Right renal cortex interstitium (tissue), 3 donors: ENCODE measurements at regions not wholly inside any gene's neighbourhood (a gene's known extent, or its start where the extent isn't known, plus 50 kb on each side); places are given as distances from the start of the nearest gene placed in this dataset.
"Not testable (repeated sequence)": the region's sequence is repeated elsewhere in the genome, so short reads cannot be mapped to it uniquely, and the experiment has no call there.

Source experiments
- DNase-seq, 3 donors: peaks; one replicate each; pipeline ENCODE4 v3.0.0-alpha.2; 2013; ENCODE audit warnings: low read depth in 3 of 3, low spot score in 2 of 3

DNA sequence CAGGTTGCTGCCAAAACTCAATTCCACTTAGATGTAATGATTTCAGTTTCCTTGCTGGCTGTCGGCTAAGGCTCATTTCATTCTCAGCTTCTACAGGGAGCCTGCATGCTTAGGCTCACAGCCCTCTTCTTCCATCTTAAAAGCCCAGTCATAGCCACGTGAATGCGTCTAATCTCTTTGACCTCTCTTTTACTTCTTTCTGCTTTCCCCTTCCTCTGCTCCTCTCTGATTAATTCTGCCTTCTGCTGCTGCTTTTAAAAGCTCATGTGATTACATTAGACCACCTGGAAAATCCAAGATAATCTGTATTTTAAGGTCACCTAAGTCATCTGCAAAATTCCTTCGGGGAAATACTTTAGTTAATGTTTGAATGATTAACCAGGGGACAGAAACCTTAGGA, 812.8 kb upstream of the BRINP3 start:
- DNase-seq = peak; percentile 7 to 31 (median 15)

DNA sequence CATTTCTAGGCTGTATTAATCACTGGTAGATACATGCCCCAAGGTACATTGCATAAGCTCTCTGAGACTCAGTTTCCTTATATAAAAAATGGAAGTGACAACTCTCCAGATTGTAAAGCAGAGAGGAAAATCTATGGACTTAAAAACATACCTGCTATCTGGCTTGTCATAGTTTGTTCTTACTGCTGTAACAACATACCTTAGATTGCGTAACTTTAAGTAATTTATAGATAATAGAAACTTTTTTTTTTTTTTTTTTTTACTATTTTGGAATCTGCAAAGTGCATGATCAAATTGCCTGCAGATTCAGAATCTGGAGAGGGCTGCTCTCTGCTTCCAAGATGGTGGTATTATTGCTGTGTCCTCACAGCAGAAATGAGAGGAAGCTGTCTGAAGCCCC, 827.7 kb upstream of the BRINP3 start:
- DNase-seq = no peak

DNA sequence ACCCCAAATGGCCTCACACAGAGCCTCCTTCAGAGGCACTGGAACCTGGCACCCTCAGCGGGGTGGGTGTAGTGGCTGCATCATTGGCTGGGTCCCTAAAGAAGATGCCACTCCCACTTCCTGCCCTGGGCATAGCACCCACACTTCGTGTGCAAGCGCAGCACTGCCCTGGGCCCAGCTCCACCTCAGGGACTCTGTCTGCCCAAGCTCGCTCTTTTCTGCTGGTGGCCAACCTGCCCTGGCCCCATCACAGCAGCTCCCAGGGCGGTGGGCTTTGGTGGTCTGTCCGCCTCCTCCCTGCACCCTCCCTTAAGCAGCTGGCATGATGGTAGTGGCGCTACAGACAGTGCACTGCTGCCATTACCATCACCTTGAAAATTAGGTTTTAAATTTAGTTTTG, 829.3 kb upstream of the BRINP3 start:
- DNase-seq = no peak

DNA sequence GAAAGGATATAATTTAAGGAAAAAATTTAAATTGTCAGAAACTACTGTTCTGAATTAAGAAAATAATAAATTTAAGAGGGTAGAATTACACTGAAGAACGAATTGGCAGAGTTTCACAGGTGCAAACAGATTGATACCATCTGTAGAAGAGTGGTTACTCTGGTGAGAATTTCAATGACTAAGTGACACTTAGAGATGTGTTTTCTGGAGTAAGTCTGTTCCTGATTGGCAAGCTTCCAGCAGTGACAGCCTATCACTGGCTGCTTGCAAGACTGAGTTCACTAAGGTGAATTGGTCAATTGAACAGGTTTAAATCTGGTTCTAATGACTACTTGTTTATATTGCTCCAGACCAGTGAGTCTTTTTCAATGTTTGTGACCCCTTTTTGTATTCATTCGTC, 838.2 kb upstream of the RGS18 start:
- DNase-seq = no peak

DNA sequence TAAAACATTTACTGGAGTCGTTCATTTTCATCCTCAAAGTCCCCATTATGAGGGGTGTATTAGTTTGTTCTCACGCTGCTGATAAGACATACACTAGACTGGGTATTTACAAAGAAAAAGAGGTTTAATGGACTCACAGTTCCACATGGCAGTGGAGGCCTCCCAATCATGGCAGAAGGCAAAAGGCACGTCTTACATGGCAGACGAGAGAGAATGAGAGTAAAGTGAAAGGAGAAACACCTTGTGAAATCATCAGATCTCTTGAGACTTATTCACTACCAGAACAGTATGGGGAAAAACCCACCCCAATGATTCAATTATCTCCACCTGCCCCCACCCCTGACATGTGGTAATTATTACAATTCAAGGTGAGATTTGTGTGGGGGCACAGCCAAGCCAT, 830.4 kb upstream of the RGS18 start:
- DNase-seq = no peak

DNA sequence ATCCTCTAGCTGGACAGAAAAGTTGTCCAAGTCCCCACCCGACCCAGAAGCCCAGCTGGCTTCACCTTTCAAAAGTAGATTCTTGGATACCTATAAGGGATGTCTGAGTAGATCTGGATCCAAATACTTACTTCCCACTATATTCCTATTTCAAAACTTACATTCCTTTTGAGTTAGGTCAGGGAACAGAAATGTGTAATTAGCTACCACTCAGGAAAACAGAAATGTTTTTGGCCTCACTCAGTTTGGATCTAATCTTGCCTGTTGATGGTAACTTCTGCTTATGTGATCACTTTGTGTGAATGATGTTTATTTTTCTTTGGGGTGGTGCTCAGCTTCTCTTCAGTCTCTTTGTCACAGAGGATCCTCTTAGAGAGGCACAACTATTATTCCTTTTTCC, 814.4 kb upstream of the RGS18 start:
- no peak for DNase-seq

DNA sequence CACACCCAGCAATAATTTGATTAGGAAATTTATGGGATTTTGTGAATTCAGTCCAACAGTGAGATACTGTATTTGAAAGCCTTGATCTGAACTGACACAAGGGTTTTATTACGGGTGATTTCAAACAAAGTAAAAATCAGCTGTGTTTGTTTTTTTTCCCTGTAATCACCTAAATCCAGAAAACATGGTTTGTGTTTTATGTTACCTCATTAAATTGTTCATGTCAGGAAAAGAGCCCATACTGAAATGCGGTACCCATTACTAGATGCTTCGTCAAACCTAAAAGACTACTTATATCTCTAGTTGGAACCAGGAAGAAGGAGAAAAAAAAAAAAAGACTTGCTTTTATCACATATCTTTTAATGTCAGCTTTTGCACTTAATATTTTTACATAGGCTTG, 811.9 kb upstream of the RGS18 start:
- DNase-seq = no peak

DNA sequence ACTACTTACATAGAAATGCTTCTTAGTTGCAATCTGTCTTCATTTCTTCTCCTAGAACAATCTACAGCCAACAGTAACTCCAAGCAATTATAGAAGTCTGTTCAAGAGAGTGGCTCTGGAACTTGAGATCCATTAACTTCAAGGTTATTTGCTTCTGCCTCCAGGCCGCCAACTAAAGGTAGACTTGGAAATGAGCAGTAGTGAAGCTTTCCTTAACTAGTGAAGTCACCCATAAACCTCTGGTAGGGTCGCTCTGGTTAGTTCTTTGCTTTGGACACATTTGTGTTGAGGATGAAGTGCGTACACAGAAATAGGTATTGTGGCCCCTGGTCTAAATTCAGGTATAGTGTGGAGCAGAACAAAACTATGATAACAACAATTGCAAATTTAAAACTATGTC, 809.9 kb upstream of the RGS18 start:
- no peak for DNase-seq

DNA sequence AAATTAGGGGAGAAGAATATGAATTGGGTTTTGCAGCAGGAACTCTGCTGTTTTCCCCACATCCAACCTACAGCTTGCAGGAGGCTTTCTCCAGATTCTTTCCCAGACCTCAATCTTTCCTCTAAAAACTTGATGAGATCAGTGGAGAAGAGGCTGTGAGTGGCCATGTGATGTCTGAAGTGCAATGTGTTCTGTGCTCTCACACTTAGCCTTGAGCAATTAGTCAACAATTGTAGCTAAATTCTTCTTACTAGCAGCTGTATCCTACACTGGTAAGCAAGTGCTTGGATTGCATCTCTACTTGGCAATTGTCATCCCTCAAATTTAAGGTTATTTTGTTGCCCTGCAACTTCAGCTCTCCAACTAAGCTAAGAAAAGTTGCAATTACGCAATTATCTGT, 807.3 kb upstream of the RGS18 start:
- no peak for DNase-seq

DNA sequence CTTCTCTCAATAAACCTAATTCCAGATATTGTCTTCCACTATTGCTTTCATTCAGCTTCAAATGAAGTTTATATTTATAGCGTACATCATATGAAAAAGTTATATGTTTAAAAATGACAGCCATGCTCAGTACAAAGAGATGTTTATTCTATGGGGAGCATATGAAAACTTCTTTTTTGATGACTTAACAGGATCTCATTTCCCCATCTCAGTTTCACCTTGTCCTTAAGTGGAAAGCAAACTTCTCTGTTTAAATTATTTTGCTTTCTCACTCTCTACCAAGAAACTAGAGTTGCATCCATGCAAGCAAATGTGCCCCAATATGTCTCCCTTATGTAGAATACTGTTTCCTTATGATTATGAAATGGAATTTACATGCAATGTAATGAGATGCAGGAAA, 799.5 kb upstream of the RGS18 start:
- no peak for DNase-seq

DNA sequence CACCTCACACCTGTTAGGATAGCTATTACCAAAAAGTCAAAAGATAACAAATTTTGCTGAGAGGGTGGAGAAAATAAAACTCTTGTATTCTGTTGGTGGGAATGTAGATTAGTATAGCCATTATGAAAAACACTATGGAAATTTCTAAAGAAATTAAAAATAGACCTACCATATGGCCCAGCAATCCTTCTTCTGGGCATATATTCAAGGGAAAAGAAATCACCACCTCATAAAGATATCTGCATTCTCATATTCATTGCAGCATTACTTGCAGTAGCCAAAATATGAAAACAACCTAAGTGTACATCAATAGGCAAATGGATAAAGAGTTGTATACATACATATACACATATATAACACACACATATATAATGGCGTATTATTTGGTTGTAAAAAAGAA, 791.6 kb upstream of the RGS18 start:
- no peak for DNase-seq

DNA sequence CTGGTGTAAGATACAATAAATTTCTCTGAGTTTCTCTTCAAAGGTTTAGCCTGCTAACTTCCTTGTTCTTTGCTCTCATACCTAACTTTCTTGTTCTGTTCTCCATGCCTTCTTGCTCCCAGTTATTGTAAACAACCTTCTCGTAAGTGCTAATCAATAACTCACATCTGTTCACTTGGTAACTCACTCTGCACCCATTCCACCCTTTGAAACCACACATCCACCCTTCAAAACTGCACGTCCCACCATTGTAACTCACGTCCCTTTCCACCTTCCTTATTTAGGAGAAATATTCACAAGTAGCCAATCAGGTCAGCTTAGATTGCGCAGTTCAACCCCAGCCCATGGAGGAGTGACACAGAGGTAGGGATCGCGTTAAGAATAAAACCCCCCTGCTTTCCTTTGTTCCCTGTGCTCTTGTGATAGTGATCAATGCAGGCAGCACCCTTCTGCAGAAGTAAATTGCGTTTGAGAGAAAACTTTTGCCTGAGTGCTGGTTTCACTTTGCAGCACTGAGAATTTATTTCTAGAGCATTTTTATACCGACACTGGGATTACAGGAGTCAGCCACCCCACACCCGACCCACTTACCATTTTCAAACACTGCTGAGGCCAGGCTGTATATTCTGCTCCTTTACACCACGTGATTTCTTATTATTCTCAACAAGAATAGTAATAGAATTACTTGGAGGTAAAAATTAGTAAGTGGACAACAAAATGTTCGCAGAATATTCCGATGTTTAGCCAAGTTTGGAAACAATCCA, 789.2 kb upstream of the RGS18 start:
- no peak for DNase-seq

DNA sequence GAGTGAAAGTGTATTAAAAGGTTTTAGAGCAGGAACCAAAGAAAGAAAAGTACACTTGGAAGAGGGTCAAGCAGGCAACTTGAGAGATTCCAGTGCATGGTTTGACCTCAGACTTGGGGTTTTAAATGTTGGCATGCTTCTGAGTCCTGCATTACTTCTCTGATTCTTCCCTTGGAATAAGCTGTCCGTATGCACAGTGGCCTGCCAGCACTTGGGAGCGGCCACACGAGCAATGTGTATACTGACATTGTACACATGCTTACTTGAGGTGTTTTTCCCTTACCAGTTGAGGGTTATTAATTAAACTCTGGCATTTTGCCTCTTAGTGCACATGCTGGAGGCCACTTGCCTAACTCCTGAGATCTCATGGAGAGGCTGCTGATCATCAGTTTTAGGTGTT, 786.6 kb upstream of the RGS18 start:
- DNase-seq = no peak

DNA sequence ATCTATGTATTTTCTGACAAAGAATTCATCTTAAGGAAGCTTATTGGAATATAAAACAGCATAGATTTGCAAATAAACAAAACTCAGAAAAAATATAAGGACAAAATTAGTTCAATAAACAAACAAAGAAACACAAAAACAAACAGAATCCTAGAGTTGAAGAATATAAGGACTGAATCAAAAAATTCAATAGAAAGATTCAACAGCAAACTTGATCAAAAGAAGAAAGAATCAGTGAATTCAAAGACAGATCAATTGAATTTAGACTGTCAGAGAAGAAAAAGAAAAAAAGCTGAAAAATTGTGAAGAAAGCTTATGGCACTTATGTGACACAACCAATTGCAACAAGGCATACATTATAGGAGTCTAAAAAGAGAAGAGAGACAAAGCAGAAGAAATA, 770.0 kb upstream of the RGS18 start:
- no peak for DNase-seq

DNA sequence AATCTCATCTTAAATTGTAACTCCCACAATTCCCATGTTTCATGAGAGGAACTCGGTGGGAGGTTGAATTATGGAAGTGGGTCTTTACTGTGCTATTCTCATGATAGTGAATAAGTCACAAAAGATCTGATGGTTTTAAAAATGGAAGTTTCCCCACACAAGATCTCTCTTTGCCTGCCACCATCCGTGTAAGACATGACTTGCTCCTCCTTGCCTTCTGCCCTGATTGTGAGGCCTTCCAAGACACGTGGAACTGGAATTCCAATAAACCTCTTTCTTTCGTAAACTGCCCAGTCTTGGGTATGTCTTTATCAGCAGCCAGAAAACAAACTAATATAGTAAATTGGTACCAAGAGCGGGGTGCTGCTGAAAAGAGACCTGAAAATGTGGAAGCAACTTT, 761.6 kb upstream of the RGS18 start:
- DNase-seq = no peak

DNA sequence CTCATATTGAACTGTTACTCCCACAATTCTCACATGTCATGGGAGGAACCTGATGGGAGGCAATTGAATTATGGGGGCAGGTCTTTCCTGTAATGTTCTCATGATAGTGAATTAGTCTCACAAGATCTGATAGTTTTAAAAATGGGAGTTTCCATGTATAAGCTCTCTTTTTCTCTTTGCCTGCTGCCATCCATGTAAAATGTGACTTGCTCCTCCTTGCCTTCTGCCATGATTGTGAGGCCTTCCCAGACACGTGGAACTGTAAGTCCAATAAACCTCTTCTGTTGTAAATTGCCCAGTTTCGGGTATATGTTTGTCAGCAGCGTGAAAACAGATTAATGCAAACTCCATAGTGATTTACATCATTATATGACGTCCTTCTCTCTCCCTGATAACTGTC, 759.7 kb upstream of the RGS18 start:
- DNase-seq = no peak

DNA sequence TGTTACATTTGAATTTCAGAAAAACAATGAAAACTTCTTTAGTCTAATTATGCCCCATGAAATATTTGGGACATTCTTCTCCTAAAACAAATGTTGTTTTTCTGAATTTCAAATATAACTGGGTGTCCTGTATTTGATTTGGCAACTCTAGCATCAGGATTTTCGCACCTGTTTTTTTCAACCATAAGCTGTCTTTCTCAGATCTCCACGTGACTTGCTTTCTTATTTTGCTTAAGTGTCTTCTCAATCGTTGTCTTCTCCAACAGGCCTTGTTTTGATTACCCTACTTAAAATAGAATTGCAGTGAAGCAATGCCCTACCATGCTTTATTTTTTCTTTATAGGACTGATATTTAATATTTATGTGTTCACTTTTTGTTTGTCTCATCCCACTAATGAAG, 752.8 kb upstream of the RGS18 start:
- no peak for DNase-seq

DNA sequence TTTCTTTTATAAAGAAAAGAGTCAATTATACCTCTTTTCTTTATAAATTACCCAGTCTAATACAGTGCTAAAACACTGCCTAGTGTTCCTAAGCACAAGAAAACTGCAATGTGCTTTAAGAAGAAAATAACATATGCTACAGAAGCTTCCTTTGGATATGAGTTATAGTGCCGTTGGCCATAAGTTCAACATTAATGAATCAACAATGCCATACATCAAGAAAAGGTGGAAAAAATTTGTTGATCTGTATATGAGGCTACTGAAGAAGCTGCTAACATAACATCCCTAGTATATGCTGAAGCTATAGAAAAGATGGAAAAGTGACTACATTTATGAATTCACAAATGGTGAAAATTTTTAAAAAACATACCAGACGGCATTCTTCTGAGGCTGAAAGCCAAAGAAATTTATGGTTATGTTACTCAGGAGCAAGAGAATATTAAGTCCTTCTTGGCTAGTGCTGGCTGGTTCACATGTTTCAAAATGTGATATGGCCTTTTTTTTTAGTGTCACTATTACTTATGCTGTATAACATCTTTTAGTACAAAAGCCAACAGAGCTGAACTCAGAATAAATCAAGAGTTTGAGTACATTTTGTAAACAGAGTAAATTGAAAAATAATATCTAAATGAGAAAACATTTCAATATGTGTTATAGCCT, 743.2 kb upstream of the RGS18 start:
- no peak for DNase-seq

DNA sequence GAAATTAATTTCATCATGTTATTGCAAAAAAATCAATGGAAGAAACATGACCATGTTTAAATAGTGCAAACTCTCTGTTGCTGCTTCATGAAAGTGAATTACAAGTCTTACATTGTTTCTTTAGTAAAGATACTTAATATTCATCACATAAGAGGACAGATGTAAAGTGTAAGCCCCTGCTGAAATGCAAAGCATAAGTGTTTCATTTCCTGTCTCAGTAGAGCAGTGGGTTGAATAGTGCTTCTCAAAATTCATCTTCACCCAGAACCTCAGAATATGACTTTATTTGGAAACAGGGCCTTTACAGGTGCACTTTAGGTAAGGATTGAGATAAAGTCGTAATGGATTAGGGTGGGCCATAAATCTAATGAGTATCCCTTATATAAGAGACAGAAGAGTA, 738.4 kb upstream of the RGS18 start:
- no peak for DNase-seq

DNA sequence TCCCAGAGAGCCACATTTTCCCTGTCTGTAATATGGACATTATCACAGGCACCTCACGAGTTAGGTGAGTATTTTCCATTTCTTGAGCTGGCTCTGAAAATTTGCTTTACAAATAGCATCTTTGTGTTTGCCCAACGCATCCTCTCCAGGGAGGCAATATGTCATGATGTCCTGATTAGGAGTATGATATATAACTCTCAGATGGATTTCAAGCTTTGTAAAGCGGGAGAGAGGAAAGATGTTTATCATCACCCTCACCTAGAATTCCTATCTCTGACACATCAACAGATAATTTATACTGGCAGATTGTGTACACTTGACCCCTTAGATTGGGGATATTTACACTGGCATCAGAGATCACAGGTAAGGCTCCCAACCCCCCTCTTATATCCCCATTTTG, 730.7 kb upstream of the RGS18 start:
- no peak for DNase-seq

DNA sequence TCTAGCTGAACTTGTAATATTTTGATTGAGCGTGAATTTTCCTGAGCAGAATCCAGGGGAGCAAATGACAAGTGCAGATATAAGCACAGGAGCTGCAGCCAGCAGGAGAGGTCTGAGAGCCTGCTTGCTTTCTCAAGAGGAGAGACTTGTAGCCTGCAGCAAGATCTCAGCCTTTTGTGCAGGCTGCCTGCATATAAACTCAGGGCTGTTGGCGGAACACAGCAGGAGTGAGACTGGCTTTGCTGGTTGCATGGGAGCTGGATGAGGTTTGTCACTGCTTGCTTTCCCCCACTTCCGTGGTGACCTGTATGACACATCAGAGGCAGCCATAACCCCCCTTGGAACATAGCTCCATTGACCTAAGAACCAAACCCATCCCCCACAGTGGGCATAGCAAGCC, 725.4 kb upstream of the RGS18 start:
- no peak for DNase-seq

DNA sequence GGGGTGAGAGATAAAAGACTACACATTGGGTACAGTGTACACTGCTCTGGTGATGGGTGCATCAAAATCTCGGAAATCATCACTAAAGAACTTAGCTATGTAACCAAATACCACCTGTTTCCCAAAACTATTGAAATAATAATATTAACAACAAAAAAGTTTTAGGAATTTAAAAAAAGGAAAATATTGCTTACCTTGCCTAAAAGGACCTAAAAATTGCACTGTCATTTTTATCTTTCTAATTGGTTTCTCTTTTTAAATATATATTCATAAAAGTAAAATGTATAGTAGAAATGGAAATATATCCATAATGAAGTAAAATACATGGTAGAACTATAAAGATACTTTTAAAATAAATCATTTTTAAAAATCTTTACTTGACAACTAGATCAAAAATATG, 719.3 kb upstream of the RGS18 start:
- DNase-seq = no peak

DNA sequence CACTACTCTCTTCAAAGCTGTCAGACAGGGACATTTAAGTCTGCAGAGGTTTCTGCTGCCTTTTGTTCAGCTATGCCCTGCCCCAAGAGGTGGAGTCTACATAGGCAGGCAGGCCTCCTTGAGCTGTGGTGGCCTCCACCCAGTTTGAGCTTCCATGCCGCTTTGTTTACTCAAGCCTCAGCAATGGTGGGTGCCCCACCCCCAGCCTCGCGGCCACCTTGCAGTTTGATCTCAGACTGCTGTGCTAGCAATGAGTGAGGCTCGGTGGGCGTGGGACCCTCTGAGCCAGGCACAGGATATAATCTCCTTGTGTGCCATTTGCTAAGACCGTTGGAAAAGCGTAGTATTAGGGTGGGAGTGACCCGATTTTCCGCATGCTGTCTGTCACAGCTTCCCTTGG, 710.0 kb upstream of the RGS18 start:
- not testable (repeated sequence) for DNase-seq
